HS-27A (cell line): ENCODE measurements at regions not wholly inside any gene's neighbourhood (a gene's known extent, or its start where the extent isn't known, plus 50 kb on each side); places are given as distances from the start of the nearest gene placed in this dataset.

Experiments
- DNase-seq: peaks from one replicate; pipeline ENCODE4 v3.0.0-alpha.2; 2012; ENCODE audit warnings: low read depth, missing footprints

GRCh38 chr12:13503094-13503835 is 306.7 kb downstream of the EMP1 start:
- DNase-seq: no peak

- no peak for DNase-seq
Measured at GRCh38 chr12:13499008-13499407, 302.5 kb downstream of the EMP1 start.

- DNase-seq: no peak
Measured at GRCh38 chr12:13496111-13496510, 299.6 kb downstream of the EMP1 start.

- no peak for DNase-seq
Measured at GRCh38 chr12:13489246-13489645, 292.7 kb downstream of the EMP1 start.

GRCh38 chr12:13487326-13487725 is 290.8 kb downstream of the EMP1 start:
- no peak for DNase-seq

GRCh38 chr12:13486794-13487193 is 290.3 kb downstream of the EMP1 start:
- no peak for DNase-seq

GRCh38 chr12:13478650-13479181 is 282.2 kb downstream of the EMP1 start:
- no peak for DNase-seq

- no peak for DNase-seq
Measured at GRCh38 chr12:13474381-13474780, 277.9 kb downstream of the EMP1 start.

- DNase-seq: no peak
Measured at GRCh38 chr12:13472690-13473089, 276.2 kb downstream of the EMP1 start.

- DNase-seq: no peak
Measured at GRCh38 chr12:13471471-13471870, 274.9 kb downstream of the EMP1 start.

GRCh38 chr12:13465635-13466034 is 269.1 kb downstream of the EMP1 start:
- no peak for DNase-seq

GRCh38 chr12:13463189-13463588 is 266.7 kb downstream of the EMP1 start:
- DNase-seq: no peak

- no peak for DNase-seq
Measured at GRCh38 chr12:13462450-13462849, 265.9 kb downstream of the EMP1 start.

- DNase-seq: no peak
Measured at GRCh38 chr12:13455778-13456144, 259.2 kb downstream of the EMP1 start.

- DNase-seq: no peak
Measured at GRCh38 chr12:13454991-13455777, 258.7 kb downstream of the EMP1 start.

GRCh38 chr12:13452955-13453570 is 256.5 kb downstream of the EMP1 start:
- DNase-seq: no peak

GRCh38 chr12:13451776-13452175 is 255.2 kb downstream of the EMP1 start:
- no peak for DNase-seq

GRCh38 chr12:13450231-13451080 is 253.9 kb downstream of the EMP1 start:
- no peak for DNase-seq

GRCh38 chr12:13444076-13444475 is 247.6 kb downstream of the EMP1 start:
- DNase-seq: no peak

GRCh38 chr12:13443498-13443897 is 247.0 kb downstream of the EMP1 start:
- DNase-seq: no peak

- DNase-seq: no peak
Measured at GRCh38 chr12:13443028-13443427, 246.5 kb downstream of the EMP1 start.

GRCh38 chr12:13442457-13442856 is 245.9 kb downstream of the EMP1 start:
- no peak for DNase-seq
